Activated CD8-positive, alpha-beta T cell treated with anti-CD3 and anti-CD28 coated beads for 36 hours (primary cell): ENCODE measurements at regions not wholly inside any gene's neighbourhood (a gene's known extent, or its start where the extent isn't known, plus 50 kb on each side); places are given as distances from the start of the nearest gene placed in this dataset.

Experiments
- ATAC-seq: fragments of 200-7000 bp; cut with Tn5 transposase; one replicate; pipeline ENCODE4 v1.10.0; 2021; ENCODE audit warnings: mild to moderate bottlenecking, moderate library complexity
- CTCF ChIA-PET: fragments of 350-600 bp; sonication (Branson Sonifier 250); formaldehyde crosslinking; loops from one replicate; lab custom pipeline; 2021; ENCODE audit warnings: antibody characterized with exemption; lab: Charles Lee
- POLR2A ChIA-PET: fragments of 350-600 bp; sonication (Branson Sonifier 250); formaldehyde crosslinking; loops from one replicate; lab custom pipeline; 2021; ENCODE audit warnings: antibody characterized with exemption; lab: Charles Lee
- DNase-seq: peaks from one replicate; pipeline ENCODE4 v3.0.0-alpha.2; 2020
- H3K27ac Mint-ChIP-seq: one replicate; pipeline ENCODE4 v1.8.0; 2021; ENCODE audit warnings: mild to moderate bottlenecking, mixed read lengths
- H3K27me3 Mint-ChIP-seq: one replicate; pipeline ENCODE4 v1.8.0; 2021; ENCODE audit warnings: mixed read lengths
- H3K36me3 Mint-ChIP-seq: one replicate; pipeline ENCODE4 v1.8.0; 2021; ENCODE audit warnings: low read depth, mixed read lengths
- H3K4me1 Mint-ChIP-seq: one replicate; pipeline ENCODE4 v1.8.0; 2021; ENCODE audit warnings: low read depth, mixed read lengths
- H3K4me3 Mint-ChIP-seq: one replicate; pipeline ENCODE4 v1.8.0; 2021; ENCODE audit warnings: mild to moderate bottlenecking, moderate library complexity, mixed read lengths
- H3K9me3 Mint-ChIP-seq: one replicate; pipeline ENCODE4 v1.8.0; 2021; ENCODE audit warnings: mixed read lengths
- intact Hi-C: fragments of 100-400 bp; cut with micrococcal nuclease; formaldehyde crosslinking; loops from one replicate; pipeline ENCODE4 v1.10.0; 2022
- TF ChIP-seq, protein P1 (sequence below): fragments of 200-600 bp; IDR thresholded peaks from one replicate; pipeline ENCODE4 v1.8.0; 2022; ENCODE audit warnings: antibody characterized with exemption, mild to moderate bottlenecking

DNA sequence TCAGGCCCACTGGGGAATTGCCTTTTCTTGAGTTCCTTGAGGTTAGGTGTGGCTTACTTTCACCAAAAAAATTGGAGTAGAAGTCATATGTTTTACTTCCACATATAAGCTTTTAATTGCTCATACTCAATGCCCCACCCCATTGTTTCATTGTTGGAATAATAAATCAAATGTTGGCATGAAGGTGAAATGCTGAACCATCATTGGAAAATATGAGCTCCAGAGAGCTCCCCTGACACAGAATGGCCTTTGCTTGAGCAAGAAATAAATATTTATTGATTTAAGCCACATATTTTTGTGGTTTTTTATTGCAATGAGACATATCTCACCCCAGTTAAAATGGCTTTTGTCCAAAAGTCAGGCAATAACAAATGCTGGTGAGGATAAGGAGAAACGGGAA is 167.3 kb upstream of the SRD5A2 start:
- H3K27me3 Mint-ChIP-seq = peaks cover 9% of the 10 kb centered on the region
- no peaks in the 10 kb centered on the region for H3K4me1 Mint-ChIP-seq
- ChIA-PET CTCF (no interaction called here), POLR2A (interaction anchor here (0.7 kb wide), 1 partner anchor 40 kb away, joined by 3 read pairs; no protein-coding TSS in a partner anchor)
- TF ChIP-seq, protein P1, sequence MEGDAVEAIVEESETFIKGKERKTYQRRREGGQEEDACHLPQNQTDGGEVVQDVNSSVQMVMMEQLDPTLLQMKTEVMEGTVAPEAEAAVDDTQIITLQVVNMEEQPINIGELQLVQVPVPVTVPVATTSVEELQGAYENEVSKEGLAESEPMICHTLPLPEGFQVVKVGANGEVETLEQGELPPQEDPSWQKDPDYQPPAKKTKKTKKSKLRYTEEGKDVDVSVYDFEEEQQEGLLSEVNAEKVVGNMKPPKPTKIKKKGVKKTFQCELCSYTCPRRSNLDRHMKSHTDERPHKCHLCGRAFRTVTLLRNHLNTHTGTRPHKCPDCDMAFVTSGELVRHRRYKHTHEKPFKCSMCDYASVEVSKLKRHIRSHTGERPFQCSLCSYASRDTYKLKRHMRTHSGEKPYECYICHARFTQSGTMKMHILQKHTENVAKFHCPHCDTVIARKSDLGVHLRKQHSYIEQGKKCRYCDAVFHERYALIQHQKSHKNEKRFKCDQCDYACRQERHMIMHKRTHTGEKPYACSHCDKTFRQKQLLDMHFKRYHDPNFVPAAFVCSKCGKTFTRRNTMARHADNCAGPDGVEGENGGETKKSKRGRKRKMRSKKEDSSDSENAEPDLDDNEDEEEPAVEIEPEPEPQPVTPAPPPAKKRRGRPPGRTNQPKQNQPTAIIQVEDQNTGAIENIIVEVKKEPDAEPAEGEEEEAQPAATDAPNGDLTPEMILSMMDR = no peak
- H3K36me3 Mint-ChIP-seq = peaks cover 3% of the 10 kb centered on the region
- DNase-seq = no peak
- intact Hi-C loops = no loop called here
- no peak for ATAC-seq
- peaks cover 19% of the 10 kb centered on the region for H3K9me3 Mint-ChIP-seq
- H3K27ac Mint-ChIP-seq = no peak overlapping the region
- H3K4me3 Mint-ChIP-seq = no peak overlapping the region

DNA sequence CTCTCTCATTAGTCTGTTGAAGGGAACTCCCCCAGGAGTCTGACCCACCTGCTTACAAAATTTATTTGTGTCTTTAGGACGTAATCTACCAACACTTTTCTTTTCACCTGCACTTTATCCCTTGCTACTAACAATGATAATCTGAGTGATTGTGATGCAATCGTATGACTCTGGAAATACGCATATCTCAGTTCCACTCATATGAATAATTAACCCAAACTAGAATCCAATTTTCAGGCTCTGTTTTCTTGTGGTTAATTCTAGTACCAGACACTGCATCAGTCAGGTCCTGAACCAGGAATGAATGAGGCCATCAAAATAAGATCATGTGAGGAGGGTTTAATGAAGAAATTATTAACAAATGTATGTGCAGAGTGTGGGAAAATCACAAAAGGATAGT is 158.4 kb upstream of the SRD5A2 start:
- no peak overlapping the region for H3K4me3 Mint-ChIP-seq
- TF ChIP-seq, protein P1 = no peak
- DNase-seq (no peak), ATAC-seq (no peak)
- intact Hi-C loops = no loop called here
- H3K36me3 Mint-ChIP-seq = no peaks in the 10 kb centered on the region
- ChIA-PET CTCF (no interaction called here), POLR2A (no interaction called here)
- no peaks in the 10 kb centered on the region for H3K4me1 Mint-ChIP-seq
- peaks cover 8% of the 10 kb centered on the region for H3K27me3 Mint-ChIP-seq
- peaks cover 3% of the 10 kb centered on the region for H3K9me3 Mint-ChIP-seq
- H3K27ac Mint-ChIP-seq = no peak overlapping the region

DNA sequence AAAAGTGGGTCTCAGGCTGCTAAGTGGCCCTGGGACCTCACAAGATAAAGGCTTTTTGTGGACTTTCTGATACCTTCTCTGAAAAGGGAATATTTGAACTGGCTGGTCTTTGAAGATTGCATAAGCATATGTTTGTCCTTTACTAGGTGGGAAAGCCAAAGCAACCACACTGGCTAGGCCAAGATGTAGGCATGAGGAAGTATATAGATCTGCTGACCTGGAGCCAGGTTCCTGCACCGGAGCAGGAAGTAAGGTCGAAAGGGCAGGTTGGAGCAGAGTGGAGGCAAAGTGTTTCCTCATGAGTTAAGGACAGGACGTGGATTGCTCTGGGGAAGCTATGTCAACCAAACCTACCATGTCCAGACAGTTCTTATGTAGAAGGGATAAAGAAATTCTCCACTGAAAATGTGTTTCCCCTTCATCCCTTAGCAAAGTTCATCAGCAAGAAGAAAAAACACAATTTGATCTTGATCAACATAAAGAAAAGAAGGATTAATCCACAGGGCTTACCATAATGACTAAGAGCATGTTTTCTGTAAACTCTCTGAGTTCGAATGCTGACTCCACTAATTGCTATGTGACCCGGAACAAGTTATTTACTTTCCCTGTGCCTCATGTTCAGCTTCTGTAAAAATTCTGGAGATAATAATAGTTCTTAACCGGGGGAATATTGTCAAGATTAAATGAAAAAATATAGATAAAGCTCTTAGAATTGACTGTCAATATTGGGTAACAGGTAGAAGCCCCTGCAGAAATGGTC is 156.1 kb upstream of the SRD5A2 start:
- TF ChIP-seq, protein P1 = no peak
- ChIA-PET POLR2A (no interaction called here), CTCF (no interaction called here)

DNA sequence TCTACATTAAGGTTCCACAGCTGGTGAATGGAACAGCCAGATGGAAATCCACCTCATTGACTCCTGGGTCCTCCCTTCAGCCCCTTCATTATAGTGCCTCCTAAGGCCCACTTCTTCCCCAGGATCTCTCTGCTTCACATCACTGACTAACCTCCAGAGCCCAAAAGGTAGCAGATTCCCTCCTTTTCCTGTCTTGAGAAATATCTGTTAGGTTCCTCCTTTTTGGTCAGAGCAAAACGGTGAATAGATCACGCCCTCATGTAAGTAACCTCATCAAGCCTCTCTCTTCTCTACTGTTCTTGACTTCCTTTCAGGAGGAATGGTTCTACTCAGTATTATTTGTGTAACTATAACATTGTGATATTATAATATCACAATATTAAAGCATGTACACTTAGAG is 155.0 kb upstream of the SRD5A2 start:
- H3K27ac Mint-ChIP-seq = no peak overlapping the region
- no peak overlapping the region for H3K4me3 Mint-ChIP-seq
- TF ChIP-seq, protein P1 = no peak
- no peaks in the 10 kb centered on the region for H3K9me3 Mint-ChIP-seq
- intact Hi-C loops = no loop called here
- H3K4me1 Mint-ChIP-seq = no peaks in the 10 kb centered on the region
- H3K27me3 Mint-ChIP-seq = peaks cover 5% of the 10 kb centered on the region
- no peak for DNase-seq
- ChIA-PET POLR2A (no interaction called here), CTCF (no interaction called here)
- ATAC-seq = no peak
- no peaks in the 10 kb centered on the region for H3K36me3 Mint-ChIP-seq

More for the DNA sequence above, 156.1 kb upstream of the SRD5A2 start:
- H3K4me3 Mint-ChIP-seq = no peak overlapping the region
- ATAC-seq (no peak), DNase-seq (no peak)
- no peak overlapping the region for H3K27ac Mint-ChIP-seq
- no peaks in the 10 kb centered on the region for H3K9me3 Mint-ChIP-seq
- no peaks in the 10 kb centered on the region for H3K4me1 Mint-ChIP-seq
- no peaks in the 10 kb centered on the region for H3K36me3 Mint-ChIP-seq
- intact Hi-C loops = no loop called here
- peaks cover 5% of the 10 kb centered on the region for H3K27me3 Mint-ChIP-seq

DNA sequence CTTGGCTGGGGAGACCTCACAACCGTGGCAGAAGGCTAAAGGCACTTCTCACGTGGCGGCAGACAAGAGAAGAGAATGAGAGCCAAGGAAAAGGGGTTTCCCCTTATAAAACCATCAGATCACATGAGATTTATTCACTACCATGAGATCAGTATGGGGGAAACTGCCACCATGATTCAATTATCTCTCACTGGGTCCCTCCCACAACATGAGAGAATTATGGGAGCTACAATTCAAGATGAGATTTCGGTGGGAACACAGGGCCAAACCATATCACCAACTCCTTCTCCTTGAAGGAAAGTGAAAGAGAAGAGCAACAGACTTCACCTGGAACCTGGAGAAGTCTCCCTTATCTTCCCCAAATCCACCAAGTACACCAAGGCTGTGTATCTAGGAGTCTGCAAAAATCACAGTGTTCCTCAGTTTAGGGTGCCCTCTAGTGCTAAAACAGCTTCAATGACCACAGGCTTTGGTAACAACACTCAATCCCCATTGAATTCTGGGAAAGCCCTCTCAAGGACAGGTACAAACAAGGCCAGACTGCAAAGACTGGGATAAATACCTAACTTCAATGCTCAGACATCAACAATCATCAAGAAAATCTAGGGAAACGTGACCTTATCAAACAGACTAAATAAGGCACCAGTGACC is 148.8 kb upstream of the SRD5A2 start:
- Mint-ChIP-seq H3K27ac (no peak overlapping the region), H3K4me1 (no peaks in the 10 kb centered on the region), H3K27me3 (peaks cover 8% of the 10 kb centered on the region), H3K4me3 (no peak overlapping the region), H3K9me3 (no peaks in the 10 kb centered on the region), H3K36me3 (no peaks in the 10 kb centered on the region)
- intact Hi-C loops = no loop called here
- POLR2A ChIA-PET = no interaction called here
- DNase-seq (no peak), ATAC-seq (no peak)
- CTCF ChIA-PET = no interaction called here
- TF ChIP-seq, protein P1 = no peak
